Breast epithelium (tissue), 4 donors: ENCODE measurements at regions not wholly inside any gene's neighbourhood (a gene's known extent, or its start where the extent isn't known, plus 50 kb on each side); places are given as distances from the start of the nearest gene placed in this dataset.
"Not testable (repeated sequence)": the region's sequence is repeated elsewhere in the genome, so short reads cannot be mapped to it uniquely, and the experiment has no call there.

Source experiments
- DNase-seq, 2 donors: peaks; one replicate each; pipeline ENCODE4 v3.0.0-alpha.2; 2019; ENCODE audit warnings: low spot score in 2 of 2
- H3K27ac ChIP-seq, 2 donors: fragments of 200-600 bp; sonication (generic) in 1 of 2; one replicate each; pipeline ENCODE4 v1.5.1; 2016 to 2019; ENCODE audit warnings: mild to moderate bottlenecking in 1 of 2
- H3K27me3 ChIP-seq, 2 donors: fragments of 200-600 bp; sonication (generic) in 1 of 2; one replicate each; pipeline versions ENCODE4 v1.5.1 to v1.6.0; 2017 to 2019; ENCODE audit warnings: control low read depth in 1 of 2, mild to moderate bottlenecking in 1 of 2
- H3K36me3 ChIP-seq: fragments of 200-600 bp; one replicate; pipeline ENCODE4 v1.5.1; 2019
- H3K4me1 ChIP-seq, 2 donors: fragments of 200-600 bp; sonication (generic); one replicate each; pipeline ENCODE4 v1.5.1; 2016 to 2019; ENCODE audit warnings: control low read depth in 1 of 2
- H3K4me3 ChIP-seq, 3 donors: fragments of 200-600 bp; sonication (generic); 1 replicate in 2 of 3; 2 replicates in 1 of 3; pipeline ENCODE4 v1.5.1; 2016 to 2019; ENCODE audit warnings: mild to moderate bottlenecking in 3 of 3, moderate library complexity in 2 of 3
- H3K9me3 ChIP-seq, 2 donors: fragments of 200-600 bp; sonication (generic) in 1 of 2; one replicate each; pipeline ENCODE4 v1.5.1; 2016 to 2019; ENCODE audit warnings: control low read depth in 1 of 2
- POLR2A ChIP-seq: fragments of 450-650 bp; IDR thresholded peaks from one replicate; pipeline ENCODE4 v1.6.1; 2016; ENCODE audit warnings: antibody characterized with exemption, mild to moderate bottlenecking, moderate library complexity
- POLR2AphosphoS5 ChIP-seq, 3 donors: sonication (generic); formaldehyde crosslinking; IDR thresholded peaks; one replicate each; pipeline ENCODE4 v1.6.1; 2017; ENCODE audit warnings: antibody characterized with exemption in 3 of 3
- intact Hi-C: fragments of 100-400 bp; cut with DNase I; formaldehyde crosslinking; loops from one replicate; pipeline ENCODE4 v1.15.1; 2023; ENCODE audit warnings: low total_unique reads
- TF ChIP-seq, protein P1 (sequence below), 3 donors: fragments of 450-650 bp; IDR thresholded peaks; one replicate each; pipeline ENCODE4 v1.5.1; 2016 to 2017; ENCODE audit warnings: antibody characterized with exemption in 3 of 3, mild to moderate bottlenecking in 3 of 3, moderate library complexity in 3 of 3

DNA sequence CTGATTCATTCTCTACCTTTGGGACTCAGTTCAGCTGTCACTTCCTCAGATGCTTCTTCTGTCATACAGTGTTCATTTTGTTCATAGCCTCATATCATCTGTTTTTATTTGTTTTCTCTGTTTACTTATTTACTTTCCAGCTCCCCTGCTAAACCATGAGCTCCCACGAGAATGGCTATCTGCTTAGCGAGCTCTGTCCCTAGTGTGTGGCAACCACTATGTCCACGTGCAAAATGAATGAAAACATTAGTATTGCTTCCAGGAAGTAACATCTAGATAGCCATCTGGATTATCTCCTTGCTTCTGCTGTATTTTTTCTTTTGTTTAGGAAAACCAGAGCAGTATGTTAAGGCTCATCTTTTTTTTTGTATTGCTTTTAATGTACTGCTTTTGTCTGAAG lies 417.0 kb upstream of the SLC35B3 start:
- TF ChIP-seq, protein P1, sequence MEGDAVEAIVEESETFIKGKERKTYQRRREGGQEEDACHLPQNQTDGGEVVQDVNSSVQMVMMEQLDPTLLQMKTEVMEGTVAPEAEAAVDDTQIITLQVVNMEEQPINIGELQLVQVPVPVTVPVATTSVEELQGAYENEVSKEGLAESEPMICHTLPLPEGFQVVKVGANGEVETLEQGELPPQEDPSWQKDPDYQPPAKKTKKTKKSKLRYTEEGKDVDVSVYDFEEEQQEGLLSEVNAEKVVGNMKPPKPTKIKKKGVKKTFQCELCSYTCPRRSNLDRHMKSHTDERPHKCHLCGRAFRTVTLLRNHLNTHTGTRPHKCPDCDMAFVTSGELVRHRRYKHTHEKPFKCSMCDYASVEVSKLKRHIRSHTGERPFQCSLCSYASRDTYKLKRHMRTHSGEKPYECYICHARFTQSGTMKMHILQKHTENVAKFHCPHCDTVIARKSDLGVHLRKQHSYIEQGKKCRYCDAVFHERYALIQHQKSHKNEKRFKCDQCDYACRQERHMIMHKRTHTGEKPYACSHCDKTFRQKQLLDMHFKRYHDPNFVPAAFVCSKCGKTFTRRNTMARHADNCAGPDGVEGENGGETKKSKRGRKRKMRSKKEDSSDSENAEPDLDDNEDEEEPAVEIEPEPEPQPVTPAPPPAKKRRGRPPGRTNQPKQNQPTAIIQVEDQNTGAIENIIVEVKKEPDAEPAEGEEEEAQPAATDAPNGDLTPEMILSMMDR (IDR thresholded peaks at IDR 0.05): no peak
- TF ChIP-seq POLR2A (no peak), POLR2AphosphoS5 (IDR thresholded peaks at IDR 0.05) (no peak)
- no peak overlapping the region for H3K27ac ChIP-seq
- no peak for DNase-seq
- no peaks in the 10 kb centered on the region for H3K4me1 ChIP-seq
- H3K9me3 ChIP-seq: no peaks in the 10 kb centered on the region
- no peaks in the 10 kb centered on the region for H3K27me3 ChIP-seq
- H3K36me3 ChIP-seq: no peaks in the 10 kb centered on the region
- intact Hi-C loops: no loop called here
- H3K4me3 ChIP-seq: no peak overlapping the region

DNA sequence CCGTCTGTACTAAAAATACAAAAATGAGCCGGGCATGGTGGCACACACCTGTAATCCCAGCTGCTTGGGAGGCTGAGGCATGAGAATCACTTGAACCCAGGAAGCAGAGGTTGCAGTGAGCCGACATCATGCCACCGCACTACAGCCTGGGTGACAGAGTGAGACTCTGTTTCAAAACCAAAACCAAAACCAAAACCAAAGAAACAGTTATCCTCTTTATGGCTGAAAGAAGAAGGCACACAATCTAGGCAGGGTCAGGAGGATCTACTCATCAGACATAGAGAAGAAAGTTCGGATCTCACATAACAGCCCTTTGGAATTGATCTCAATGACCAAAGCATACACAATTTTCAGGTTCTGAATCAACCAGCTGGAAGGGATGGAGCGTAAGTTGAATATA lies 411.3 kb upstream of the SLC35B3 start:
- DNase-seq, H3K36me3 ChIP-seq, H3K4me3 ChIP-seq, H3K27me3 ChIP-seq, H3K4me1 ChIP-seq, H3K27ac ChIP-seq, H3K9me3 ChIP-seq, intact Hi-C loops: not testable (repeated sequence)

DNA sequence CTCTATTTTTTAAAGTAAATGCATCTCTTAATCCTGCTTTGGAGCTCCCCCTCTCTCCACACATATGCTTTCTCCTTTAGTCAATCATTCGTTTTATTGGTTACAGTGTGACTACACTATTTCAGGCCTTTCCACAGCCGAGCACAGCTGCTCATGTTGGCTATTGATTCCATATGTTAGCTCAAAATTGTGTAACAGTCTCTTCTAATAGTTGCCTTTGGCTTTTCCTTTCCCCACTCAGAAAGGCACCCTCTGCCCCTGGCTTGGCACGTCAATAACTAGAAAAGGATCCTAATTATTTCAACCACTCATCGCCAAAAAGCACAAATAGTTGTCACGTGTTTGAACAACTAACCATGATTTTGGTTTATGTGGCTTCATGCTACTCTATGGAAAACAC lies 410.3 kb upstream of the SLC35B3 start:
- no peak for DNase-seq
- H3K27me3 ChIP-seq: no peaks in the 10 kb centered on the region
- no peak overlapping the region for H3K27ac ChIP-seq
- H3K4me3 ChIP-seq: no peak overlapping the region
- intact Hi-C loops: no loop called here
- no peaks in the 10 kb centered on the region for H3K4me1 ChIP-seq
- TF ChIP-seq POLR2A: no peak
- TF ChIP-seq, protein P1 (IDR thresholded peaks at IDR 0.05): no peak
- no peak for TF ChIP-seq POLR2AphosphoS5 (IDR thresholded peaks at IDR 0.05)
- H3K36me3 ChIP-seq: no peaks in the 10 kb centered on the region
- H3K9me3 ChIP-seq: no peaks in the 10 kb centered on the region

DNA sequence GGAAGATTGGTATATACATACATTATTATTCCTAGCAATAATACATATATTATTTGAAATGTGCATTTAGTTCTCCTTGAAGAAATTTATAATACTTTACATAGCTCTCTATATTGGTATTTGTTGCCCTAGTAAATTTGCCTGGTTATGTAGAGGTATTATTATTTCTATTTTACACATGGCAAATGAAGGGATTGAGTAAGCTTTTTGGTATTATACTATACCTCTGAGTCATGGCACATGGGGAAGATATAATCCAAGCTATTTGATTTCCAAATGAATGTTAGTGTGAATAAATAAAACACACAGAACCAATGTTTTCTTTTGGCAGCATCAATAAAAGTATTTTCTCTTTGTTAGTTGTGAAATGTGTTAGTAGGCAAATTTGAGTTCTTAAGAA lies 409.6 kb upstream of the SLC35B3 start:
- Histone ChIP-seq H3K4me1 (no peaks in the 10 kb centered on the region), H3K4me3 (no peak overlapping the region), H3K9me3 (no peaks in the 10 kb centered on the region), H3K36me3 (no peaks in the 10 kb centered on the region), H3K27ac (no peak overlapping the region), H3K27me3 (no peaks in the 10 kb centered on the region)
- TF ChIP-seq POLR2AphosphoS5 (IDR thresholded peaks at IDR 0.05): no peak
- intact Hi-C loops: no loop called here
- no peak for DNase-seq

DNA sequence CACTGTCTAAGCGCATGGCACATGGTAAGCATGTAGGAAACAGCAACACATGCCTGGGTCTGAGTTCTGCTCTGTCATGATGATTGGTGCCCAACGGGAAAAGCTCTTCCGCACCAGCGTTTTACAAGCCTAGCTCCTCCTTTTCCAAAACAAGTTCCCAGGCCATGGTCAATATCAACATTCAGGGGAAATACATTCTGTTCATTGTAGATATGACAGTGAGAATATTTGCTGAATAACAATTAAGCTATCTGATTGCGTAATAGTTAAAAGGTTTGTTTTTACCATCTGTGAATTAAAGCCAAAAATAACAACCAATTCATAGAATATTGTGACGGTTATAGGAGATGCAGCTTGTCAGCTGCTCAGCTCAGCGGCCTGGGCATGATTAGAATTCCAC lies 404.3 kb upstream of the SLC35B3 start:
- no peak for DNase-seq
- no peaks in the 10 kb centered on the region for H3K27me3 ChIP-seq
- intact Hi-C loops: no loop called here
- H3K4me1 ChIP-seq: no peaks in the 10 kb centered on the region
- H3K4me3 ChIP-seq: no peak overlapping the region
- no peaks in the 10 kb centered on the region for H3K9me3 ChIP-seq
- H3K36me3 ChIP-seq: no peaks in the 10 kb centered on the region
- no peak overlapping the region for H3K27ac ChIP-seq
- TF ChIP-seq, protein P1 (IDR thresholded peaks at IDR 0.05): no peak
- no peak for TF ChIP-seq POLR2AphosphoS5 (IDR thresholded peaks at IDR 0.05)
- no peak for TF ChIP-seq POLR2A

DNA sequence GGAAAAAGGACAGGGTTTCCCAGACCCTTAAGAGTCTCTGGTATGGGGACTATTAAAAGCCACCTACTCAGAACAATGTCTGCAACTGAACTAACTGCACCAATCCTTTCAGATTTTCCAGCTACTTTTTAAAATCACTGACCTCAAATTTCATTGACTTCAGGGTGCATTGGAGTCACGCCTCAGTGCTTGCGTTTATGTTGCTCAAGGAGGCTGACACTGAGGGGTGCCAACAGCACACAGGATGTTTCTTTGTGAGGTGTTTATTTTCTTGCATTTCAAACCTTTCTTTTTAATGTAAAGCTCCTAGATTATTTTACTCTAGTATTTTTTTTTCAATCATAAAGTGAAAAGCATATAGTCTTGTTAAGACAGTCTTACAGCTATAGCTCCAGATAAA lies 402.0 kb upstream of the SLC35B3 start:
- no peak for DNase-seq
- Histone ChIP-seq H3K9me3 (no peaks in the 10 kb centered on the region), H3K27ac (no peak overlapping the region), H3K36me3 (no peaks in the 10 kb centered on the region), H3K4me1 (no peaks in the 10 kb centered on the region), H3K4me3 (no peak overlapping the region), H3K27me3 (no peaks in the 10 kb centered on the region)
- intact Hi-C loops: no loop called here
- TF ChIP-seq POLR2A (no peak), POLR2AphosphoS5 (IDR thresholded peaks at IDR 0.05) (no peak)
- TF ChIP-seq, protein P1 (IDR thresholded peaks at IDR 0.05): no peak

DNA sequence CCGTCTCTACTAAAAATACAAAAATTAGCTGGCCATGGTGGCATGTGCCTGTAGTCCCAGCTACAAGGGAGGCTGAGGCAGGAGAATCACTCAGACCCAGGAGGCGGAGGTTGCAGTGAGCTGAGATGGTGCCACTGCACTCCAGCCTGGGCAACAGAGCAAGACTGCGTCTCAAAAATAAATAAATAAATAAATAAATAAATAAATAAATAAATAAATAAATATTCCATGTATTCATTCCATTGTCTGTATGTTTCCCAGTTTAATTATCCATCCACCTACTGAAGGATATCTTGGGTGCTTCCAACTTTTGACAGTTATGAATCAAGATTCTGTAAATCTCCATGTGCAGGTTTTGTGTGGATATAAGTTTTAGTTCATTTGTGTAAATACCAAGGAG lies 397.4 kb upstream of the SLC35B3 start:
- H3K36me3 ChIP-seq, H3K27me3 ChIP-seq, intact Hi-C loops, H3K4me1 ChIP-seq, DNase-seq, H3K4me3 ChIP-seq, H3K9me3 ChIP-seq, H3K27ac ChIP-seq: not testable (repeated sequence)
